DOHH2 (cell line): ENCODE measurements at regions not wholly inside any gene's neighbourhood (a gene's known extent, or its start where the extent isn't known, plus 50 kb on each side); places are given as distances from the start of the nearest gene placed in this dataset.

Experiments used
- EZH2phosphoT487 ChIP-seq: fragments of 200-600 bp; sonication (generic); IDR thresholded peaks from 2 replicates; pipeline ENCODE4 v1.6.1; 2017; ENCODE audit warnings: borderline replicate concordance, mild to moderate bottlenecking, antibody characterized with exemption, low read length, moderate library complexity, mixed read lengths
- TF ChIP-seq, protein P1 (sequence below): fragments of 200-600 bp; sonication (generic); IDR thresholded peaks from one replicate; pipeline ENCODE4 v1.5.1; 2014; ENCODE audit warnings: antibody characterized with exemption, mild to moderate bottlenecking, low read depth, low read length; ENCODE audit not compliant: poor library complexity, severe bottlenecking

DNA sequence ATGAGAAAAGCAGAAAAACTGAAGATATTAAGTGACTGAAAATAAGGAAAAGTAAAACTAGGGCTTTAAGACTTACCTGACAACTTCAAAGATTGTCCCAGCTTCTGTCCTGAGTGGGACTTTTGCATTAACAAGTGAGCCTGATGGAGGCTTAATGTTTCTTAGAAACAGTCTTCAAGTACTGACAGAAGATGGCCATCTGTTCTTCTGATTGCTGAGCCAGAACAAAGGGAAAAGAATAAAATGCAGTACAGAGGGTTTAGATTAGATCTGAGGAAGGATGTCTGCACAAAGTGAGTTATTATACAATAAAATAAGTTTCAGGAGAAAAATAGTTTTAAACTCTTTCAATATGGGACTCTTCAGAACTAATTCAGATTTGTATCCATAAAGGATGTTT lies 500.7 kb downstream of the CETN3 start:
- TF ChIP-seq, protein P1, sequence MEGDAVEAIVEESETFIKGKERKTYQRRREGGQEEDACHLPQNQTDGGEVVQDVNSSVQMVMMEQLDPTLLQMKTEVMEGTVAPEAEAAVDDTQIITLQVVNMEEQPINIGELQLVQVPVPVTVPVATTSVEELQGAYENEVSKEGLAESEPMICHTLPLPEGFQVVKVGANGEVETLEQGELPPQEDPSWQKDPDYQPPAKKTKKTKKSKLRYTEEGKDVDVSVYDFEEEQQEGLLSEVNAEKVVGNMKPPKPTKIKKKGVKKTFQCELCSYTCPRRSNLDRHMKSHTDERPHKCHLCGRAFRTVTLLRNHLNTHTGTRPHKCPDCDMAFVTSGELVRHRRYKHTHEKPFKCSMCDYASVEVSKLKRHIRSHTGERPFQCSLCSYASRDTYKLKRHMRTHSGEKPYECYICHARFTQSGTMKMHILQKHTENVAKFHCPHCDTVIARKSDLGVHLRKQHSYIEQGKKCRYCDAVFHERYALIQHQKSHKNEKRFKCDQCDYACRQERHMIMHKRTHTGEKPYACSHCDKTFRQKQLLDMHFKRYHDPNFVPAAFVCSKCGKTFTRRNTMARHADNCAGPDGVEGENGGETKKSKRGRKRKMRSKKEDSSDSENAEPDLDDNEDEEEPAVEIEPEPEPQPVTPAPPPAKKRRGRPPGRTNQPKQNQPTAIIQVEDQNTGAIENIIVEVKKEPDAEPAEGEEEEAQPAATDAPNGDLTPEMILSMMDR = no peak
- no peak for TF ChIP-seq EZH2phosphoT487
